22Rv1 (cell line): ENCODE measurements at regions not wholly inside any gene's neighbourhood (a gene's known extent, or its start where the extent isn't known, plus 50 kb on each side); places are given as distances from the start of the nearest gene placed in this dataset.

Experiments used
- H3K27ac ChIP-seq: fragments of 450-650 bp; 2 replicates; pipeline ENCODE4 v1.5.1; 2017
- ZFX ChIP-seq: fragments of 450-650 bp; IDR thresholded peaks from 2 replicates; pipeline ENCODE4 v1.6.1; 2017; ENCODE audit warnings: antibody characterized with exemption, borderline replicate concordance
- TF ChIP-seq, protein P1 (sequence below): fragments of 450-650 bp; IDR thresholded peaks from 2 replicates; pipeline ENCODE4 v1.5.1; 2017; ENCODE audit warnings: mild to moderate bottlenecking

- H3K27ac ChIP-seq, result no peak overlapping the region
- no peak for TF ChIP-seq ZFX
- TF ChIP-seq, protein P1, sequence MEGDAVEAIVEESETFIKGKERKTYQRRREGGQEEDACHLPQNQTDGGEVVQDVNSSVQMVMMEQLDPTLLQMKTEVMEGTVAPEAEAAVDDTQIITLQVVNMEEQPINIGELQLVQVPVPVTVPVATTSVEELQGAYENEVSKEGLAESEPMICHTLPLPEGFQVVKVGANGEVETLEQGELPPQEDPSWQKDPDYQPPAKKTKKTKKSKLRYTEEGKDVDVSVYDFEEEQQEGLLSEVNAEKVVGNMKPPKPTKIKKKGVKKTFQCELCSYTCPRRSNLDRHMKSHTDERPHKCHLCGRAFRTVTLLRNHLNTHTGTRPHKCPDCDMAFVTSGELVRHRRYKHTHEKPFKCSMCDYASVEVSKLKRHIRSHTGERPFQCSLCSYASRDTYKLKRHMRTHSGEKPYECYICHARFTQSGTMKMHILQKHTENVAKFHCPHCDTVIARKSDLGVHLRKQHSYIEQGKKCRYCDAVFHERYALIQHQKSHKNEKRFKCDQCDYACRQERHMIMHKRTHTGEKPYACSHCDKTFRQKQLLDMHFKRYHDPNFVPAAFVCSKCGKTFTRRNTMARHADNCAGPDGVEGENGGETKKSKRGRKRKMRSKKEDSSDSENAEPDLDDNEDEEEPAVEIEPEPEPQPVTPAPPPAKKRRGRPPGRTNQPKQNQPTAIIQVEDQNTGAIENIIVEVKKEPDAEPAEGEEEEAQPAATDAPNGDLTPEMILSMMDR, result no peak
Measured at GRCh38 chr7:17183630-17184328, 114.7 kb upstream of the AHR start.

DNA sequence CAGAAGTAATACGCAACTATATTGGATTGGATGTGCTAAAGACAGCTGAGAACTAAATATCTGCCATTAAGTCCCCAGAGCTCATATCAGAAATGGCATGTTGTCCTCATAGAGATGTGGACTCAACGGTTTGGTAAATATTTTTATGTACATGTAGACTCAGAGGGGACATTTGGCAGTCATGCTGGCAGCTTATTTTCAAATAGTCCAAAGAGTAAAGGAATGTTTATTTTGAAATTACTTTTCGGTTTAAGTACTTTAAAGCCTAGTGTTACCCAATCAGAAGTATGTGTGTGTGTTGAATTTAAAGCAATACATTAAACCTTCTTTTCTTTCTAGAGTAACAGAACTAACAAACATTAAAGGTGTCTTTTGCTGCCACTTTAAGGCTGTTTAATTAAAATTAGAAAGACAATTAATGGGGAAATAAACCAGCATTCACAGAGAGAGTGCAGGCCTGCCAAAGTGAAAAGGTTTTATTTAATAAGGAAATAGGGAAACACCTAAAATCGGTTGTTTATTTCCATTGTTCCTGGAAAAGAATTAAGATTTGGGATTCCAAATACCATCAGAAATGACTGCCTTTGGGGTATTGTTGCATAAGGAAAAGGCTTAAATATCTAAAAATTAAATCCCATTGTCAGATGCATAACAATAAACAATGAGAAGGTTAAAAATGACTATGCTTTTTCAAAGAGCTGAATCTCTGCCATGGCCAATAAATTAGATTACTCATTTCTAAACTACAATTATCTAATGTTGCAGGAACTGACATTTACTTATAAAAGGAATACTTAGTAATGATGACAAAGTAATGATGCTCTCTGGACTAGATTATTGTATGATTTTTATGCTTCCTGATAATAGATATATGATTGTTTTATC, 113.4 kb upstream of the AHR start:
- TF ChIP-seq, protein P1, result no peak
- no peak for TF ChIP-seq ZFX
- no peak overlapping the region for H3K27ac ChIP-seq

DNA sequence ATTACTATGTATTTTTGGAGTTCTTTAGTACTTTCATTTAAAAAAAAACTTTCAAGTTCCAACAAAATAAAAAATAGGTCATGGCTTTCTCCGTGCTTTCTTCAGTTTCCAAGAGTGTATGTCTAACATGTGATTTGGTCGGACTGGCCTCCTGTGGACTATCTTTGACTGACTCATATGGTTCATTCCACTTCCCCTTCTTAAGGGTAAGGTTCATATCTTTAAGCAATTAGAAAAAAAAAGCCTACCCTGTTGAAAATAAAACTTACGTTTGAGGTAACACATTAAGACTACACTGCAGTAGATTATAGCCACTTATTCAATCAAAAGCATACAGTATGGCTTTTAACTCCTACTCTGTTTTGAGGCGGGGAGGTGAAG, 112.8 kb upstream of the AHR start:
- no peak overlapping the region for H3K27ac ChIP-seq

GRCh38 chr7:17186745-17187530, 111.5 kb upstream of the AHR start:
- TF ChIP-seq, protein P1, result no peak
- TF ChIP-seq ZFX, result no peak

More for the DNA sequence above, 112.8 kb upstream of the AHR start:
- TF ChIP-seq, protein P1, result no peak
- TF ChIP-seq ZFX, result no peak

GRCh38 chr7:17194656-17195055, 103.8 kb upstream of the AHR start:
- no peak overlapping the region for H3K27ac ChIP-seq
- no peak for TF ChIP-seq ZFX
- TF ChIP-seq, protein P1, result no peak

More at GRCh38 chr7:17186745-17187530, 111.5 kb upstream of the AHR start:
- no peak overlapping the region for H3K27ac ChIP-seq

GRCh38 chr7:17195576-17195975, 102.9 kb upstream of the AHR start:
- H3K27ac ChIP-seq, result no peak overlapping the region
- no peak for TF ChIP-seq ZFX
- TF ChIP-seq, protein P1, result no peak
